Thymus (tissue), 11 donors: ENCODE measurements at regions not wholly inside any gene's neighbourhood (a gene's known extent, or its start where the extent isn't known, plus 50 kb on each side); places are given as distances from the start of the nearest gene placed in this dataset.
A peak's percentile ranks its signal among the peaks of the same experiment; 100 is the strongest.
"Not testable (repeated sequence)": the region's sequence is repeated elsewhere in the genome, so short reads cannot be mapped to it uniquely, and the experiment has no call there.

ENCODE experiments used
- DNase-seq, 9 donors: peaks; one replicate each; pipeline ENCODE4 v3.0.0-alpha.2; 2013; ENCODE audit warnings: low spot score in 9 of 9, low read depth in 6 of 9, missing footprints in 1 of 9
- H3K27ac ChIP-seq, 2 donors: one replicate each; pipeline ENCODE4 v1.5.1; 2013; ENCODE audit warnings: control low read depth in 1 of 2, low read depth in 1 of 2, low read length in 1 of 2, mild to moderate bottlenecking in 1 of 2, moderate library complexity in 1 of 2
- H3K27me3 ChIP-seq, 2 donors: one replicate each; pipeline ENCODE4 v1.5.1; 2013; ENCODE audit warnings: low read length in 1 of 2; ENCODE audit not compliant: control insufficient read depth in 2 of 2, insufficient read depth in 1 of 2
- H3K36me3 ChIP-seq, 2 donors: one replicate each; pipeline ENCODE4 v1.5.1; 2013; ENCODE audit warnings: low read length in 1 of 2, mild to moderate bottlenecking in 1 of 2, moderate library complexity in 1 of 2; ENCODE audit not compliant: control insufficient read depth in 2 of 2, insufficient read depth in 2 of 2
- H3K4me1 ChIP-seq, 2 donors: one replicate each; pipeline ENCODE4 v1.5.1; 2013; ENCODE audit warnings: low read length in 2 of 2; ENCODE audit not compliant: control insufficient read depth in 2 of 2, insufficient read depth in 2 of 2
- H3K4me3 ChIP-seq, 2 donors: one replicate each; pipeline ENCODE4 v1.5.1; 2013; ENCODE audit warnings: low read length in 2 of 2, control low read depth in 1 of 2, mild to moderate bottlenecking in 1 of 2
- H3K9me3 ChIP-seq, 2 donors: one replicate each; pipeline ENCODE4 v1.5.1; 2013; ENCODE audit warnings: low read length in 1 of 2, mild to moderate bottlenecking in 1 of 2; ENCODE audit not compliant: control insufficient read depth in 2 of 2, insufficient read depth in 1 of 2
- WGBS: extraction: QIAGEN DNeasy Blood & Tissue Kit; methylation state at CpG from one replicate; pipeline ENCODE4 v1.1.7; 2013; 5-methylcytosine and 5-hydroxymethylcytosine counted together
- donor health status: healthy.

GRCh38 chr12:31906557-31907301 is 52.5 kb upstream of the RESF1 start:
- H3K4me1 ChIP-seq: no peaks in the 10 kb centered on the region
- H3K27ac ChIP-seq: no peak overlapping the region
- H3K27me3 ChIP-seq: no peaks in the 10 kb centered on the region
- H3K9me3 ChIP-seq: peaks cover 5 to 30% of the 10 kb centered on the region in 2 donors
- WGBS: 96% methylated on average over 4 of the region's 4 CpGs
- no peak overlapping the region for H3K4me3 ChIP-seq
- no peaks in the 10 kb centered on the region for H3K36me3 ChIP-seq
- DNase-seq: no peak

GRCh38 chr12:31903025-31903424 is 56.2 kb upstream of the RESF1 start:
- Histone ChIP-seq H3K27ac (no peak overlapping the region), H3K4me3 (no peak overlapping the region), H3K4me1 (no peaks in the 10 kb centered on the region), H3K36me3 (peaks cover 0 to 6% of the 10 kb centered on the region in 2 donors), H3K9me3 (peaks cover 13 to 56% of the 10 kb centered on the region in 2 donors), H3K27me3 (no peaks in the 10 kb centered on the region)
- 96% methylated on average over 3 of the region's 3 CpGs for WGBS
- DNase-seq: no peak

GRCh38 chr12:31900271-31900670 is 58.9 kb upstream of the RESF1 start:
- Histone ChIP-seq H3K27me3 (no peaks in the 10 kb centered on the region), H3K36me3 (peaks cover 0 to 7% of the 10 kb centered on the region in 2 donors), H3K4me1 (peaks cover 10 to 23% of the 10 kb centered on the region in 2 donors), H3K4me3 (no peak overlapping the region), H3K27ac (no peak overlapping the region), H3K9me3 (peaks cover 18 to 57% of the 10 kb centered on the region in 2 donors)
- WGBS: 95% methylated on average over 4 of the region's 4 CpGs
- no peak for DNase-seq

- no peak for DNase-seq
- Histone ChIP-seq H3K9me3 (peaks cover 24 to 68% of the 10 kb centered on the region in 2 donors), H3K4me1 (peaks cover 13 to 26% of the 10 kb centered on the region in 2 donors), H3K36me3 (peaks cover 0 to 13% of the 10 kb centered on the region in 2 donors), H3K27ac (no peak overlapping the region), H3K27me3 (no peaks in the 10 kb centered on the region), H3K4me3 (no peak overlapping the region)
- WGBS: 95% methylated on average over 2 of the region's 2 CpGs
Measured at GRCh38 chr12:31899109-31899508, 60.1 kb upstream of the RESF1 start.

- 89% methylated on average over 10 of the region's 10 CpGs for WGBS
- no peak for DNase-seq
- H3K9me3 ChIP-seq: peaks cover 24 to 80% of the 10 kb centered on the region in 2 donors
- H3K27ac ChIP-seq: peak overlapping the region; percentile 88 to 89
- no peaks in the 10 kb centered on the region for H3K27me3 ChIP-seq
- H3K36me3 ChIP-seq: peaks cover 0 to 13% of the 10 kb centered on the region in 2 donors
- H3K4me1 ChIP-seq: peaks cover 13 to 26% of the 10 kb centered on the region in 2 donors
- H3K4me3 ChIP-seq: no peak overlapping the region
Measured at GRCh38 chr12:31897781-31898503, 61.3 kb upstream of the RESF1 start.

- H3K27me3 ChIP-seq, DNase-seq, H3K4me3 ChIP-seq: not testable (repeated sequence)
- WGBS: 83% methylated on average over 8 of the region's 8 CpGs
- H3K9me3 ChIP-seq: peaks cover 24 to 81% of the 10 kb centered on the region in 2 donors
- peaks cover 13 to 26% of the 10 kb centered on the region in 2 donors for H3K4me1 ChIP-seq
- peaks cover 0 to 13% of the 10 kb centered on the region in 2 donors for H3K36me3 ChIP-seq
- peak overlapping the region; percentile 88 to 89 for H3K27ac ChIP-seq
Measured at GRCh38 chr12:31897092-31897491, 62.1 kb upstream of the RESF1 start.

- peaks cover 24 to 82% of the 10 kb centered on the region in 2 donors for H3K9me3 ChIP-seq
- WGBS: 10% methylated on average over 6 of the region's 6 CpGs
- H3K4me3 ChIP-seq: no peak overlapping the region
Measured at GRCh38 chr12:31896514-31897039, 62.6 kb upstream of the RESF1 start.

GRCh38 chr12:31895449-31896150 is 63.6 kb upstream of the RESF1 start:
- H3K36me3 ChIP-seq: peaks cover 0 to 13% of the 10 kb centered on the region in 2 donors
- no peak overlapping the region for H3K4me3 ChIP-seq
- peaks cover 16 to 33% of the 10 kb centered on the region in 2 donors for H3K4me1 ChIP-seq
- WGBS: 90% methylated on average over 8 of the region's 8 CpGs
- peaks cover 22 to 80% of the 10 kb centered on the region in 2 donors for H3K9me3 ChIP-seq
- H3K27ac ChIP-seq: peak overlapping the region; percentile 85 to 89
- H3K27me3 ChIP-seq: no peaks in the 10 kb centered on the region
- DNase-seq: no peak

More at GRCh38 chr12:31896514-31897039, 62.6 kb upstream of the RESF1 start:
- Histone ChIP-seq H3K4me1 (peaks cover 13 to 26% of the 10 kb centered on the region in 2 donors), H3K36me3 (peaks cover 0 to 13% of the 10 kb centered on the region in 2 donors), H3K27me3 (no peaks in the 10 kb centered on the region), H3K27ac (peak overlapping the region; percentile 85 to 89)
- DNase-seq: peak; percentile 65 to 95 (median 89)
